ENCODE measurements at regions not wholly inside any gene's neighbourhood (a gene's known extent, or its start where the extent isn't known, plus 50 kb on each side); places are given as distances from the start of the nearest gene placed in this dataset.

DNA sequence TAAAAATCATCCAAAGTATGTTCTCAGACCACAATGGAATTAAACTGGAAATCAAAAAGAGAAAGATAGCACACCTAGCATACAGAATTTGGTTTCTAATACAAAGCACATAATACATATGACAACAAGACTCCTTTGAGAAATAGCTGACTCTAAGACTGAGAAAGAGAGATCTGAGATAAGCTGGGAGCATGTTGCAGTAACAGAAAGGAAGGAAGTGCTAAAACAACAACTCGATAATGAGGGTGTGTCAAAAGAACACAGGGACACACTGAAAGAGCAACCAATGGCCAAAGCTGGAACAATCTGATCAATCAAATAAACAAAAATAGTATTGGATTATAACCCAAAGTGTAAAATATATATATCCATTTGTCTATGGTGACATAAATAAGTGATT is 586.6 kb downstream of the C4orf33 start:
- TF ChIP-seq CTCF (IDR thresholded peaks at IDR 0.05) (no peak), POLR2A (IDR thresholded peaks at IDR 0.05) (no peak)
- intact Hi-C loops (cut with DNase I): no loop called here
- 38 to 42% methylated on average over 1 of the region's 1 CpG for WGBS, 2 donors
- Histone ChIP-seq H3K27me3 (no peaks in the 10 kb centered on the region), H3K4me3 (no peak overlapping the region), H3K9me3 (no peaks in the 10 kb centered on the region), H3K4me1 (no peaks in the 10 kb centered on the region), H3K36me3 (no peaks in the 10 kb centered on the region), H3K27ac (no peak overlapping the region)
- no peak for DNase-seq

- Histone ChIP-seq H3K27ac (no peak overlapping the region), H3K9me3 (no peaks in the 10 kb centered on the region), H3K4me3 (no peak overlapping the region), H3K27me3 (no peaks in the 10 kb centered on the region), H3K36me3 (no peaks in the 10 kb centered on the region), H3K4me1 (no peaks in the 10 kb centered on the region)
- no peak for DNase-seq
- intact Hi-C loops (cut with DNase I): no loop called here
- TF ChIP-seq POLR2A (IDR thresholded peaks at IDR 0.05) (no peak), CTCF (IDR thresholded peaks at IDR 0.05) (no peak)
Measured at GRCh38 chr4:129707949-129708348, 612.0 kb downstream of the C4orf33 start.

GRCh38 chr4:129708784-129709183 is 612.8 kb downstream of the C4orf33 start:
- WGBS, 2 donors: 82 to 88% methylated on average over 4 of the region's 4 CpGs
- H3K9me3 ChIP-seq: no peaks in the 10 kb centered on the region
- H3K4me1 ChIP-seq: no peaks in the 10 kb centered on the region
- no peak for DNase-seq
- no peak overlapping the region for H3K27ac ChIP-seq
- TF ChIP-seq POLR2A (IDR thresholded peaks at IDR 0.05) (no peak), CTCF (IDR thresholded peaks at IDR 0.05) (no peak)
- intact Hi-C loops (cut with DNase I): no loop called here
- no peaks in the 10 kb centered on the region for H3K27me3 ChIP-seq
- no peak overlapping the region for H3K4me3 ChIP-seq
- H3K36me3 ChIP-seq: no peaks in the 10 kb centered on the region

- Histone ChIP-seq H3K27me3 (no peaks in the 10 kb centered on the region), H3K4me3 (no peak overlapping the region), H3K4me1 (no peaks in the 10 kb centered on the region), H3K36me3 (no peaks in the 10 kb centered on the region), H3K27ac (no peak overlapping the region), H3K9me3 (no peaks in the 10 kb centered on the region)
- intact Hi-C loops (cut with DNase I): no loop called here
- no peak for DNase-seq
- 48 to 65% methylated on average over 1 of the region's 1 CpG for WGBS, 2 donors
- TF ChIP-seq CTCF (IDR thresholded peaks at IDR 0.05) (no peak), POLR2A (IDR thresholded peaks at IDR 0.05) (no peak)
Measured at GRCh38 chr4:129738175-129738574, 642.2 kb downstream of the C4orf33 start.

- Histone ChIP-seq H3K27ac (no peak overlapping the region), H3K36me3 (no peaks in the 10 kb centered on the region), H3K9me3 (no peaks in the 10 kb centered on the region), H3K4me3 (no peak overlapping the region), H3K4me1 (no peaks in the 10 kb centered on the region), H3K27me3 (no peaks in the 10 kb centered on the region)
- intact Hi-C loops (cut with DNase I): no loop called here
- 19 to 27% methylated on average over 2 of the region's 2 CpGs for WGBS, 2 donors
- no peak for DNase-seq
- TF ChIP-seq POLR2A (IDR thresholded peaks at IDR 0.05): no peak
- no peak for TF ChIP-seq CTCF (IDR thresholded peaks at IDR 0.05)
Measured at GRCh38 chr4:129747756-129748155, 651.8 kb downstream of the C4orf33 start.
